Stomach (tissue), 8 donors: ENCODE measurements at regions not wholly inside any gene's neighbourhood (a gene's known extent, or its start where the extent isn't known, plus 50 kb on each side); places are given as distances from the start of the nearest gene placed in this dataset.
A peak's percentile ranks its signal among the peaks of the same experiment; 100 is the strongest.

Experiments used
- DNase-seq, 2 donors: peaks; one replicate each; pipeline versions ENCODE4 v3.0.0 to v3.0.0-alpha.2; 2013 to 2019
- H3K27ac ChIP-seq, 5 donors: fragments of 200-600 bp in 4 of 5; sonication (generic) in 4 of 5; one replicate each; pipeline ENCODE4 v1.5.1; 2013 to 2019; ENCODE audit warnings: mild to moderate bottlenecking in 1 of 5, moderate library complexity in 1 of 5
- H3K27me3 ChIP-seq, 3 donors: fragments of 200-600 bp; sonication (generic); one replicate each; pipeline ENCODE4 v1.5.1; 2017 to 2019; ENCODE audit warnings: mixed run types in 1 of 3
- H3K36me3 ChIP-seq, 4 donors: fragments of 200-600 bp; sonication (generic); 1 replicate in 3 of 4; 2 replicates in 1 of 4; pipeline ENCODE4 v1.5.1; 2016 to 2019
- H3K4me1 ChIP-seq, 4 donors: fragments of 200-600 bp; sonication (generic); one replicate each; pipeline ENCODE4 v1.5.1; 2016 to 2019
- H3K4me3 ChIP-seq, 4 donors: fragments of 200-600 bp; sonication (generic) in 3 of 4; one replicate each; pipeline ENCODE4 v1.5.1; 2016 to 2019; ENCODE audit warnings: mild to moderate bottlenecking in 1 of 4
- H3K9me3 ChIP-seq, 4 donors: fragments of 200-600 bp; sonication (generic); one replicate each; pipeline ENCODE4 v1.5.1; 2016 to 2019
- EP300 ChIP-seq: sonication (generic); formaldehyde crosslinking; IDR thresholded peaks from one replicate; pipeline ENCODE4 v1.6.1; 2017; ENCODE audit warnings: antibody characterized with exemption
- POLR2A ChIP-seq, 4 donors: fragments of 450-650 bp; IDR thresholded peaks; one replicate each; pipeline ENCODE4 v1.6.1; 2016; ENCODE audit warnings: antibody characterized with exemption in 4 of 4, control low read depth in 2 of 4, mild to moderate bottlenecking in 1 of 4, moderate library complexity in 1 of 4
- POLR2AphosphoS5 ChIP-seq, 3 donors: sonication (generic); formaldehyde crosslinking; IDR thresholded peaks; one replicate each; pipeline ENCODE4 v1.6.1; 2016; ENCODE audit warnings: antibody characterized with exemption in 3 of 3
- WGBS, 5 donors: extraction: QIAGEN DNeasy Blood & Tissue Kit in 3 of 5; methylation state at CpG; one replicate each; pipeline versions ENCODE4 v1.1.5 to v1.1.7; 2013 to 2018; 5-methylcytosine and 5-hydroxymethylcytosine counted together
- intact Hi-C: fragments of 100-400 bp; cut with DNase I; formaldehyde crosslinking; loops from one replicate; pipeline ENCODE4 v1.15.1; 2023; ENCODE audit warnings: low total_unique reads
- TF ChIP-seq, protein P1 (sequence below), 7 experiments: fragments of 450-650 bp in 4 of 7; fragments of 200-600 bp in 3 of 7; sonication (generic) in 3 of 7; IDR thresholded peaks; one replicate each; pipeline ENCODE4 v1.5.1; 2016 to 2019; ENCODE audit warnings: antibody characterized with exemption in 7 of 7, control low read depth in 2 of 7, mild to moderate bottlenecking in 1 of 7
- donor health status: healthy with polysubstance abuse.
- donor health status: Bipolar disorder and iron deficiency.
- donor health status: healthy.

DNA sequence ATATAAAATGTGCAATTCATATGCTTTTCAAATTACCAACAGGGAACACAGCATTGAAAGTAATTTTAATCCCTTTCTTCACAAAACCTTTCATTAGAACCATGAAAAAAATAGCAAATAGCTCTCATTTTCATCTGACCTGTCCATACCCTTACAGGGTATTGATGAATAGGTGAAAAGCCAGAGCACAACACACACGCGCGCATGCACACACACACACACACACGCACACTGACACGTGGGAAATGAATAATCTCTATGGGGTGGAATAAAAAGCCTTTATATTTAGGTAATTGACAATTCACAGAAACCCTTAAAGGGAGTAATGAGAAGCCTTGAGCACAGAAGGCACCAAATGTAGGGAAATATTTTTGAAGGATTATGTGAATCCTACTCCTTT is 76.2 kb upstream of the POU2AF2 start:
- H3K27ac ChIP-seq = no peak overlapping the region
- H3K9me3 ChIP-seq = no peaks in the 10 kb centered on the region
- intact Hi-C loops = no loop called here
- TF ChIP-seq, protein P1, sequence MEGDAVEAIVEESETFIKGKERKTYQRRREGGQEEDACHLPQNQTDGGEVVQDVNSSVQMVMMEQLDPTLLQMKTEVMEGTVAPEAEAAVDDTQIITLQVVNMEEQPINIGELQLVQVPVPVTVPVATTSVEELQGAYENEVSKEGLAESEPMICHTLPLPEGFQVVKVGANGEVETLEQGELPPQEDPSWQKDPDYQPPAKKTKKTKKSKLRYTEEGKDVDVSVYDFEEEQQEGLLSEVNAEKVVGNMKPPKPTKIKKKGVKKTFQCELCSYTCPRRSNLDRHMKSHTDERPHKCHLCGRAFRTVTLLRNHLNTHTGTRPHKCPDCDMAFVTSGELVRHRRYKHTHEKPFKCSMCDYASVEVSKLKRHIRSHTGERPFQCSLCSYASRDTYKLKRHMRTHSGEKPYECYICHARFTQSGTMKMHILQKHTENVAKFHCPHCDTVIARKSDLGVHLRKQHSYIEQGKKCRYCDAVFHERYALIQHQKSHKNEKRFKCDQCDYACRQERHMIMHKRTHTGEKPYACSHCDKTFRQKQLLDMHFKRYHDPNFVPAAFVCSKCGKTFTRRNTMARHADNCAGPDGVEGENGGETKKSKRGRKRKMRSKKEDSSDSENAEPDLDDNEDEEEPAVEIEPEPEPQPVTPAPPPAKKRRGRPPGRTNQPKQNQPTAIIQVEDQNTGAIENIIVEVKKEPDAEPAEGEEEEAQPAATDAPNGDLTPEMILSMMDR (IDR thresholded peaks at IDR 0.05) = no peak
- no peak for TF ChIP-seq EP300
- no peak for DNase-seq
- H3K4me3 ChIP-seq = no peak overlapping the region
- no peaks in the 10 kb centered on the region for H3K36me3 ChIP-seq
- no peaks in the 10 kb centered on the region for H3K4me1 ChIP-seq
- no peaks in the 10 kb centered on the region for H3K27me3 ChIP-seq
- WGBS, 5 donors = 87 to 95% (median 90%) methylated on average over 5 of the region's 5 CpGs

DNA sequence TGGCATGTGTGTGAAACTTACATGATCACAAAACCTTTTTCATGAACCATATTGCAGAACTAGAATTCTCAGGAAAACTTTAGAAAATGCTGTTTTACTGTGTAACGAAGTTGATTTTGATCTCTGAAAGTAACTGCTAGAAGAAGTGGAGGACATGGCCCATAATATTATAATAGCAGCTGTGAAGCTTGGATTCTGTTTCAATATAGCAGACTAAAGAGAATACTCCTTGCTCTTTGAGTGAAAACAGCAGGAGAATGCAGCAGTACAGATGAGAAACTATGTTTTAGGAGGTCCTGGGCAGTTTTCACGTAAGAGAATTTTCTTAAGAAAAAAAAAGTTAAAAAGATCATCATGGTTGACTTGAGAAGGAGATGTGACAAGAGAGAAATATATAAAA is 76.7 kb upstream of the POU2AF2 start:
- H3K27me3 ChIP-seq = no peaks in the 10 kb centered on the region
- H3K9me3 ChIP-seq = no peaks in the 10 kb centered on the region
- no peak overlapping the region for H3K4me3 ChIP-seq
- intact Hi-C loops = no loop called here
- no peaks in the 10 kb centered on the region for H3K36me3 ChIP-seq
- no peak for DNase-seq
- no peak for TF ChIP-seq POLR2A (IDR thresholded peaks at IDR 0.05)
- TF ChIP-seq EP300 = no peak
- TF ChIP-seq, protein P1 (IDR thresholded peaks at IDR 0.05) = no peak
- no peak for TF ChIP-seq POLR2AphosphoS5 (IDR thresholded peaks at IDR 0.05)
- no peak overlapping the region for H3K27ac ChIP-seq
- WGBS, 5 donors = 90 to 96% (median 92%) methylated on average over 2 of the region's 2 CpGs
- H3K4me1 ChIP-seq = no peaks in the 10 kb centered on the region

DNA sequence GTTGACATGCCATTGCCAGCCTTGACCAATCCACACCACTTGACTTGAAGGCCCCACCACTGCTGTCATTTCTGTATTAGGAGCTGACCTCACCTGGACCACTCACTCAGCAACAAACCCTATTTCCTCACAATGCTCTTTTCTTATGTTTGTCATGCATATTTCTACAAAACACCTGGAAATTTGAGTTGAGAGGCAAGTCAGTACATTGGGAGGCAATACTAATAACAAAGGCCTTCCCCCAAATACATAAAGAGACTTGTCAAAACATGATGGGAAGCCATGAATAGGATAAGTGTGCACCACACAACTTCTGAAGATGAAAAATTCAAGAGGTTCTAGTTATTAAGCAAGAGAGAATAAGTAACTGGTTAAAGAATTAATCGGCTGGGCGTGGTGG is 77.9 kb upstream of the POU2AF2 start:
- Histone ChIP-seq H3K4me3 (no peak overlapping the region), H3K27me3 (no peaks in the 10 kb centered on the region), H3K4me1 (peaks cover 0 to 4% (median 0%) of the 10 kb centered on the region in 4 donors), H3K27ac (no peak overlapping the region), H3K36me3 (no peaks in the 10 kb centered on the region), H3K9me3 (no peaks in the 10 kb centered on the region)
- 97 to 100% (median 98%) methylated on average over 2 of the region's 2 CpGs for WGBS, 5 donors
- intact Hi-C loops = no loop called here
- TF ChIP-seq POLR2A (IDR thresholded peaks at IDR 0.05) (no peak), POLR2AphosphoS5 (IDR thresholded peaks at IDR 0.05) (no peak), EP300 (no peak)
- TF ChIP-seq, protein P1 (IDR thresholded peaks at IDR 0.05) = no peak
- DNase-seq = no peak

DNA sequence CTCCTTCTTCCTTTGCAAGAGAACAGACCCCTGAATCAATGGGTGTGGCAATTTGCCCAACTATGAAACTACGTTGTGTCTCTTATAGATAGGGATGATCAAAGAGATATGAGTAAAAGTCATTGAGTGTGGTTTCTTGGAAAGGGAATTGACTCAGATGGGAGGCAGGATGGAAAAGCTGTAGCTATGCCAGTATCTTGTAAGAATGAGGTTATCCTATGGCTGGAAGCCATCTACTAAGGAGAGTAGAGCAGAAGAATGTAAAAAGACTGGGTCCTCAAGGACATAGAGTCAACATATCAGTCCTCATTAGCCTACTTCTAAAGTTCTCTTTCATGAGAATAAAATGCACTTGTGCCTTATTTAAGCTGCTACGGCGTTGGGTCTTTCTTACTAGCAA is 78.9 kb upstream of the POU2AF2 start:
- WGBS, 5 donors = 72 to 74% (median 73%) methylated on average over 3 of the region's 3 CpGs
- Histone ChIP-seq H3K27ac (no peak overlapping the region), H3K27me3 (no peaks in the 10 kb centered on the region), H3K9me3 (no peaks in the 10 kb centered on the region), H3K36me3 (no peaks in the 10 kb centered on the region), H3K4me3 (no peak overlapping the region), H3K4me1 (peaks cover 0 to 5% (median 0%) of the 10 kb centered on the region in 4 donors)
- DNase-seq = peak in 1 of 2 donors; percentile 5
- TF ChIP-seq POLR2AphosphoS5 (IDR thresholded peaks at IDR 0.05) (no peak), POLR2A (IDR thresholded peaks at IDR 0.05) (no peak)
- TF ChIP-seq, protein P1 (IDR thresholded peaks at IDR 0.05) = no peak
- intact Hi-C loops = no loop called here

DNA sequence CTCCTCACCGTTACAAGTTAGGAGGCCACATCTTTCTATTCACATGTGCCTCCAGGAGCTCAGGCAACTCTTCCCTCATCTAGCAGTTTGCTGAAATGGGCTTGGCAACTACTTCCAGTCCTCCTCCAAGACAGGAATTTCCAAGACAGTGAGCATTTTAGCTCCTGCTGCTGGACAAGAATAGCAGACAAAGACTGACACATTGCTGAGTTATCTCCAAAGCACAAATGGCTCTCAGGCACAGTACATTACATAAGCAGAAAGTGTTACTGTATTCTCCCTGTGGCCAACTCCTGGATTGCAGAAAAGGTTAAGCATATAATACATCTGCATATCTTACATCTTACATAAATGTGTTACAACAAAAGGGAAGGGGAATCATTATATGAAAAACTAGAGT is 83.2 kb upstream of the POU2AF2 start:
- Histone ChIP-seq H3K27me3 (no peaks in the 10 kb centered on the region), H3K4me1 (peaks cover 0 to 5% (median 0%) of the 10 kb centered on the region in 4 donors), H3K4me3 (no peak overlapping the region), H3K36me3 (no peaks in the 10 kb centered on the region), H3K27ac (no peak overlapping the region), H3K9me3 (no peaks in the 10 kb centered on the region)
- intact Hi-C loops = no loop called here
- TF ChIP-seq POLR2AphosphoS5 (IDR thresholded peaks at IDR 0.05) = no peak
- TF ChIP-seq, protein P1 (IDR thresholded peaks at IDR 0.05) = no peak
- no peak for TF ChIP-seq EP300
- no peak for TF ChIP-seq POLR2A (IDR thresholded peaks at IDR 0.05)
- 53 to 81% (median 79%) methylated on average over 1 of the region's 1 CpG for WGBS, 5 donors
- no peak for DNase-seq
